Gastroesophageal sphincter (tissue), 3 donors: ENCODE measurements at regions not wholly inside any gene's neighbourhood (a gene's known extent, or its start where the extent isn't known, plus 50 kb on each side); places are given as distances from the start of the nearest gene placed in this dataset.

Experiments
- CTCF ChIP-seq, 4 experiments: fragments of 200-600 bp in 2 of 4; fragments of 450-650 bp in 2 of 4; sonication (generic) in 1 of 4; IDR thresholded peaks; one replicate each; pipeline ENCODE4 v1.5.1; 2017 to 2019; ENCODE audit warnings: antibody characterized with exemption in 4 of 4, mild to moderate bottlenecking in 2 of 4, moderate library complexity in 2 of 4
- EP300 ChIP-seq: sonication (generic); formaldehyde crosslinking; IDR thresholded peaks from one replicate; pipeline ENCODE4 v1.6.1; 2017; ENCODE audit warnings: antibody characterized with exemption, mild to moderate bottlenecking
- POLR2A ChIP-seq, 2 donors: fragments of 450-650 bp; IDR thresholded peaks; one replicate each; pipeline ENCODE4 v1.6.1; 2017; ENCODE audit warnings: antibody characterized with exemption in 2 of 2, mild to moderate bottlenecking in 2 of 2, moderate library complexity in 1 of 2
- POLR2AphosphoS5 ChIP-seq: sonication (generic); formaldehyde crosslinking; IDR thresholded peaks from one replicate; pipeline ENCODE4 v1.6.1; 2017; ENCODE audit warnings: antibody characterized with exemption

- TF ChIP-seq EP300 (no peak), POLR2A (IDR thresholded peaks at IDR 0.05) (no peak), CTCF (IDR thresholded peaks at IDR 0.05) (no peak), POLR2AphosphoS5 (no peak)
These were observed 110.0 kb upstream of the PPARGC1A start for GRCh38 chr4:23999714-24000469.
